Activated CD4-positive, alpha-beta memory T cell treated with anti-CD3 and anti-CD28 coated beads for 36 hours (primary cell): ENCODE measurements at regions not wholly inside any gene's neighbourhood (a gene's known extent, or its start where the extent isn't known, plus 50 kb on each side); places are given as distances from the start of the nearest gene placed in this dataset.

ENCODE experiments used
- CTCF ChIA-PET: fragments of 350-600 bp; sonication (Branson Sonifier 250); formaldehyde crosslinking; loops from one replicate; lab custom pipeline; 2021; ENCODE audit warnings: antibody characterized with exemption, inconsistent platforms; lab: Charles Lee
- POLR2A ChIA-PET: fragments of 350-600 bp; sonication (Branson Sonifier 250); formaldehyde crosslinking; loops from one replicate; lab custom pipeline; 2021; ENCODE audit warnings: antibody characterized with exemption; lab: Charles Lee
- DNase-seq: peaks from one replicate; pipeline ENCODE4 v3.0.0-alpha.2; 2020
- H3K27ac Mint-ChIP-seq: one replicate; pipeline ENCODE4 v1.8.0; 2021; ENCODE audit warnings: mixed read lengths
- H3K27me3 Mint-ChIP-seq: one replicate; pipeline ENCODE4 v1.8.0; 2021; ENCODE audit warnings: mixed read lengths
- H3K36me3 Mint-ChIP-seq: one replicate; pipeline ENCODE4 v1.8.0; 2021; ENCODE audit warnings: mixed read lengths
- H3K4me1 Mint-ChIP-seq: one replicate; pipeline ENCODE4 v1.8.0; 2021; ENCODE audit warnings: low read depth, mixed read lengths
- H3K4me3 Mint-ChIP-seq: one replicate; pipeline ENCODE4 v1.8.0; 2021; ENCODE audit warnings: mild to moderate bottlenecking, mixed read lengths
- H3K9me3 Mint-ChIP-seq: one replicate; pipeline ENCODE4 v1.8.0; 2021; ENCODE audit warnings: mixed read lengths
- intact Hi-C: fragments of 100-400 bp; cut with micrococcal nuclease; formaldehyde crosslinking; loops from one replicate; pipeline ENCODE4 v1.15.1; 2023

DNA sequence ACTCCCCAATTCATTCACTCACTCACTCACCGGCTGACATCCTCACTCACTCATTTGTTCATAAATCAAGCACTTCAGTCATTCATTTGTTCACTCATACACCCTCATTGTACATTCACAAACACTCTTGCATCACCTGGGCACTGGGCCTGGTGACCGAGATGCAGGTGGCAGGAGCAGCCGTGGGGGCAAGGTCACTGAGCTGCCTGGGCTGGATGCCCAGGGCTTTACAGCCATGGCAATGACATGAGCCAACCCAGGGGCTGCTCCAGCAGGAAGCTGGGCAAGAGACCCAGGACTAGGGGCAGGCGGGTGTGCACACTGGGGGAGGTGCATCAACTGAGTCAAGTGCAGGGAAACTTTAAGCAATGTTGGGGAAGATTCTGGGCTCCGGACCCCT, 113.6 kb upstream of the IGSF21 start:
- ChIA-PET CTCF (no interaction called here), POLR2A (no interaction called here)
- Mint-ChIP-seq H3K9me3 (no peaks in the 10 kb centered on the region), H3K27me3 (peaks cover 5% of the 10 kb centered on the region), H3K36me3 (no peaks in the 10 kb centered on the region), H3K27ac (no peak overlapping the region), H3K4me1 (no peaks in the 10 kb centered on the region), H3K4me3 (no peak overlapping the region)
- intact Hi-C loops, result no loop called here
- DNase-seq, result no peak

DNA sequence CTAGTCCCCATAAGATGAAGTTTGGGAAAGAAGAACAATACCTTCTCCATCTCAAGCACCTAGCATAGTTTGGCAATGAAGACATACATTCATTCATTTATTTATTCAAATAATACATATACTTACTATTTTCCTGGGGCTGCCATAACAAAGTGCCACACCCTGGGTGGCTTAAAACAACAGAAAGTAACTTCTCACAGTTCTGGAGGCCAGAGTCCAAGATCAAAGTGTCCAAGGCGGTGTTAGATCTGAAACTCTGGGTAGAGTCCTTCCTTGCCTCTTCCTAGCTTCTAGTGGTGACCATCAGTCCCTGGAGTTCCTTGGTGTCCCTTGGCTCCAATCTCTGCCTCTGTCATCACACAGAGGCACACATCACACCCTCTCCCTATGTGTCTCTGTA, 112.1 kb upstream of the IGSF21 start:
- intact Hi-C loops, result no loop called here
- Mint-ChIP-seq H3K4me1 (no peaks in the 10 kb centered on the region), H3K9me3 (no peaks in the 10 kb centered on the region), H3K36me3 (no peaks in the 10 kb centered on the region), H3K4me3 (no peak overlapping the region), H3K27me3 (peaks cover 5% of the 10 kb centered on the region), H3K27ac (no peak overlapping the region)
- CTCF ChIA-PET, result no interaction called here
- POLR2A ChIA-PET, result no interaction called here
- no peak for DNase-seq

DNA sequence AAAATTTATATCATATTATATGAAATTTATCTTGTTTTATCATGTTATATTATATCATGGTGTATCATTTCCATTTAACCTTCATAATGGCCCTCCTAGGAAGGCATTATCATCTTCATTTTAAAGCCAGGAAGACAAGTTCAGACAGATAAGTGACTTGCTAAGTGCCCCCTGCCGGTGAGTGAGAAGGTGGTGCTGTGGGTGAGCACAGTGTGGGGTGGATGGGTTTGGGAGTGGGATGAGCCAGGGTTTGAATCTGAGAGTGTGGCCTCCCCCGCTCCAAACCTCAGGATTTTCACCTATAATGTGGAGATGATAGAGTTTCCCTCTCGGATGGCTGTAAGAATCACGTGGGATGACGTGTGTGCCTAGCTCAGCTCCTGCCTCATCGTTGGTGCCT, 108.7 kb upstream of the IGSF21 start:
- DNase-seq, result no peak
- Mint-ChIP-seq H3K27ac (no peak overlapping the region), H3K27me3 (peaks cover 7% of the 10 kb centered on the region), H3K36me3 (no peaks in the 10 kb centered on the region), H3K9me3 (no peaks in the 10 kb centered on the region), H3K4me1 (no peaks in the 10 kb centered on the region), H3K4me3 (no peak overlapping the region)
- CTCF ChIA-PET, result no interaction called here
- intact Hi-C loops, result no loop called here
- POLR2A ChIA-PET, result no interaction called here

DNA sequence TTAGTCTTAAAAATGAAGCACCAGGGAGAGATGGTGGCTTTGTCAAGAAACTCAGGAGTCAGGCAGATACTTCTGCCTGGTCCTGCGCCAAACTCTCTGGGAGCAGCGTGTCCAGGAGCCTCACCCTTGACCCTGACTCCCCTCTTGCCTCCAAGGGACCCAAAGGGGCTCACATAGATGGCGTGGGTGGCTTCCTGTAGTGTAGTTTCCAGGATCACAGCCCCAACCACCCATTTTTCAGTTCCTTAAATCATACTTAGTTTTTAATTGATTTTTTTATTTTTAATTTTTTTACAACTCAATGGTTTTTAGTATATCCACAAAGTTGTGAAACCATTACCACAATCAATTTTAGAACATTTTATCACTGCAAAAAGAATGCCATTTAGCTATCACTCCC, 107.7 kb upstream of the IGSF21 start:
- no peak overlapping the region for H3K4me3 Mint-ChIP-seq
- POLR2A ChIA-PET, result no interaction called here
- H3K36me3 Mint-ChIP-seq, result no peaks in the 10 kb centered on the region
- H3K9me3 Mint-ChIP-seq, result no peaks in the 10 kb centered on the region
- no peak for DNase-seq
- intact Hi-C loops, result no loop called here
- CTCF ChIA-PET, result no interaction called here
- no peaks in the 10 kb centered on the region for H3K4me1 Mint-ChIP-seq
- H3K27ac Mint-ChIP-seq, result no peak overlapping the region
- H3K27me3 Mint-ChIP-seq, result peaks cover 7% of the 10 kb centered on the region

DNA sequence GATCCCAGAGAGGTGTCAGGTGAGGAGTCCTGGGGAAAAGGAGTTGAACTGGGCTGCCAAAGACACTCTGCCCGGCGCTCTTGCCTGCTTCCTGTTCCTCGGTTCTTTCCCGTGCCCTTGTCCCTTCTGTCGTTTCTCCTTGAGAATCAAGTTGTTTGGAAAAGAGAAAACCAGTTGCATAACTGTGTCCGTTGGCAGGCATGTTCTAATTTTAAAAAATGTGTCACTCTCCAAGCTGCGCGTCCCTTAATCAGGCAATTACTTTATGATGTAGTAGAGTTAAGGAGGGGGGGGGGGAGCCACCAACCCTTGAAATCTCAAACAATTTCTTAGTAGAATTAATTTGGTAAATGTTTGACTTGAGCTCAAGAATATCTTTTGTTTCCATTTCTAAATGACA, 105.9 kb upstream of the IGSF21 start:
- Mint-ChIP-seq H3K27ac (no peak overlapping the region), H3K27me3 (peaks cover 4% of the 10 kb centered on the region), H3K36me3 (no peaks in the 10 kb centered on the region), H3K4me3 (no peak overlapping the region), H3K9me3 (no peaks in the 10 kb centered on the region), H3K4me1 (no peaks in the 10 kb centered on the region)
- DNase-seq, result no peak
- ChIA-PET POLR2A (no interaction called here), CTCF (no interaction called here)
- intact Hi-C loops, result no loop called here

DNA sequence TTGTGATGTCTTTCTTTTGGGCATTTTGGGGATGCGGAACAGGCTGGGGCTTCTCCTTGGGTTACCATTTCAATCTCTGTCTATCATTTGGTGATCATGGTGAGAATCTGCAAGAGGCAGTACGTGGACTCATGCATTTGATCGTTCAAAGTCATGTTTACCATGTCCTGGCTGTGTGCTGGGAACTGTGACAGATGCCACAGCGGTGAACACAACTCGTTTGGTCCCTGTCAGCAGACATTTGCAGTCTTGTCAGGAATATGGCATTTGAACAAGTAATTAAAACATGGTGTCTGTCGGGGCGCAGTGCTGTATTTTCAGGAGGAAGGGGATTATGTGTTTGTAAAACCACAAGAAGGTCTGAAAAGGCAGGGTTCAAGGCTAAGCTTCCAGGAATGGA, 103.3 kb upstream of the IGSF21 start:
- no peaks in the 10 kb centered on the region for H3K9me3 Mint-ChIP-seq
- CTCF ChIA-PET, result interaction anchor here (1.4 kb wide), 1 partner anchor 97 kb away, joined by 3 read pairs; no protein-coding TSS in a partner anchor
- H3K27me3 Mint-ChIP-seq, result peaks cover 2% of the 10 kb centered on the region
- no peak for DNase-seq
- H3K36me3 Mint-ChIP-seq, result no peaks in the 10 kb centered on the region
- no peak overlapping the region for H3K4me3 Mint-ChIP-seq
- no peaks in the 10 kb centered on the region for H3K4me1 Mint-ChIP-seq
- intact Hi-C loops, result no loop called here
- POLR2A ChIA-PET, result no interaction called here
- no peak overlapping the region for H3K27ac Mint-ChIP-seq

DNA sequence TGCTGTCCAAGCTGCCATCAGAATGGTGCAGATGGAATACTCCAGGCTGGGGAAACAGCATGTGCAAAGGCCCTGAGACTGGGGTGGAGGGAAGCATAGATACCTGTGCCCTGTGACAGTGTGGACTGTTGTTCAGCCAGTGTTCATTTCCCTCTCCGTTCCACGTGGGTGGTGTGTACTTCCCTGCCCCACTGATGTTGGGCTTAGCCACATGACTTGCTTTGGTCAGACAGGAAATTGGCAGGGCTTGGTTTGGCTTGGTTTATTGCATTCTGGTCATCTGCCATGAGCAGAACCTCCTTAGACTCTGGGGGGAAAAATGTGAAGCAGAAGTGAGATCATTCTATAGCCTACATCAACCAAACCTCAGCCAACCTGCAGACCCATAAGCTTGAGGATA, 102.4 kb upstream of the IGSF21 start:
- Mint-ChIP-seq H3K36me3 (no peaks in the 10 kb centered on the region), H3K4me1 (no peaks in the 10 kb centered on the region), H3K27me3 (peaks cover 2% of the 10 kb centered on the region), H3K9me3 (no peaks in the 10 kb centered on the region), H3K4me3 (no peak overlapping the region), H3K27ac (no peak overlapping the region)
- intact Hi-C loops, result no loop called here
- ChIA-PET POLR2A (no interaction called here), CTCF (interaction anchor here (1.4 kb wide), 1 partner anchor 96 kb away, joined by 3 read pairs; no protein-coding TSS in a partner anchor)
- no peak for DNase-seq

DNA sequence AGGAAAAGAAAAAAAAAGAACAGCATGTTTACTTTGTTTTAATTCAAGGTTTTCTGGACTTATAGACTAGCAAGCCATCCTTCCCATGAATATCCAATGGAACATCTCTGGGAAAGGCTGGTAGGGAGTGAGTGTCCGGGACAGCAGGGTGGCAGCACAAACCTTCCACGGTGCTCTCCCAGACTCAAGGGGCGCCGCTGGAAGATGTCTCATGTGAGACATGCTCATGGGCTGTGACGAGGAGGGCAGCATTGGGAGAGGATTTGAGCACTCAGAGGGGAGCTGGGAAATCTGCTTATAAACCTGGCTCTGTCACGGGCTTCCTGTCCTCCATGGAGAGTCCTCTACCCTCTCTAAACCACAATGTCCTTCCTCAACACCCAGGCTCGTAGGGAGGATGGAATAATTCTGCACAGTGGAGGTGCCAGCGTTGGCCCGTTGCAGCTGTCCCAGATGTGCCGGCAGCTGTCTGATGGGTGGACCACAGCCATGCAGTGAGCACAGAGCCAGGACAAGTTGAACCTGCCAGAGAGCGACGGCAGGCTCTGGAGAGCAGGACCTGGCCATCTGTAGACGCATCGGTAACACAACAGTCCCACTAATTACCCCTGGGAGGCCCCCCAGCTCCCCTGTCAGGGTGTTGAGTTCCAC, 100.1 kb upstream of the IGSF21 start:
- ChIA-PET CTCF (no interaction called here), POLR2A (no interaction called here)
- no peak overlapping the region for H3K4me3 Mint-ChIP-seq
- no peak for DNase-seq
- peaks cover 7% of the 10 kb centered on the region for H3K27me3 Mint-ChIP-seq
- H3K4me1 Mint-ChIP-seq, result no peaks in the 10 kb centered on the region
- H3K27ac Mint-ChIP-seq, result no peak overlapping the region
- no peaks in the 10 kb centered on the region for H3K36me3 Mint-ChIP-seq
- H3K9me3 Mint-ChIP-seq, result peaks cover 2% of the 10 kb centered on the region
- intact Hi-C loops, result no loop called here

DNA sequence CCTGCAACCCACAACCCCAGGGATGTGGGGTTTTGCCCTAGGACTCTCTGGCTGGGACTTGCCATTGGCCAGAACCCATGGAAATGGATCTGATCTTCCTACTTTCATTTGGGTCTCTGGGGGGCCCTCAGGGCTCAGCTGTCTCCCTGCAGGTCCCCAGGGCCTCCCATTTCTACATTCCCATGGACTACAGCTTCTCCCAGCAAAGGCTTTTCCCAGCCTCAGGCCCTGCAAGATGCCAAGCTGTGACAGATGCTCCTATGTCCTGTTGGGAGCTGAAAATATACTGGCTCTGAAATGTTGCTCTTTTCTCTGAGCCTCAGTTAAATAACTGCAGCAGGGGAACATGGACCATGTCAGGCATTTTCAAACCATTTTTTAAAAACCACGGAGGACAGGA, 99.5 kb upstream of the IGSF21 start:
- H3K9me3 Mint-ChIP-seq, result peaks cover 2% of the 10 kb centered on the region
- peaks cover 7% of the 10 kb centered on the region for H3K27me3 Mint-ChIP-seq
- CTCF ChIA-PET, result no interaction called here
- POLR2A ChIA-PET, result no interaction called here
- H3K4me3 Mint-ChIP-seq, result no peak overlapping the region
- no peak overlapping the region for H3K27ac Mint-ChIP-seq
- intact Hi-C loops, result no loop called here
- no peaks in the 10 kb centered on the region for H3K36me3 Mint-ChIP-seq
- H3K4me1 Mint-ChIP-seq, result no peaks in the 10 kb centered on the region
- DNase-seq, result no peak

DNA sequence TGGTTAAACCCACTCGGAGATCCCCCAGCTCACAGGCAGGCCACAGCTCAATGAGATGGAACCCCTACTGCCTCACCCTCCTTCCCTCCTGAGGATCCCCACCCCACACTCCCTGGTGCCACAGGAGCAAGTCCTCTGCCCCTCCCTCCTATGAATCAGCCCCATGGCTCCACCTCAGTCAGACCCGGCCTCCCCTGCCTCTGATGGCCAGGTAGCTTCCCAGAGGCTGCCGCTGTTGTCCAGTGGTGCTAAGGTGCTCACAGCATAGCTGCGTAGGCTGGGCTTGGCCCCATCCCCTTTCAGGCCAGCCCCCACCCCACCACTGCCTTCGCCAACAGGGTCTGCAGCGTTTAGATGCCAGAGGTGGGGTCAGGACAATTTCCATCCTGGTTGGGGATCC, 98.5 kb upstream of the IGSF21 start:
- POLR2A ChIA-PET, result no interaction called here

DNA sequence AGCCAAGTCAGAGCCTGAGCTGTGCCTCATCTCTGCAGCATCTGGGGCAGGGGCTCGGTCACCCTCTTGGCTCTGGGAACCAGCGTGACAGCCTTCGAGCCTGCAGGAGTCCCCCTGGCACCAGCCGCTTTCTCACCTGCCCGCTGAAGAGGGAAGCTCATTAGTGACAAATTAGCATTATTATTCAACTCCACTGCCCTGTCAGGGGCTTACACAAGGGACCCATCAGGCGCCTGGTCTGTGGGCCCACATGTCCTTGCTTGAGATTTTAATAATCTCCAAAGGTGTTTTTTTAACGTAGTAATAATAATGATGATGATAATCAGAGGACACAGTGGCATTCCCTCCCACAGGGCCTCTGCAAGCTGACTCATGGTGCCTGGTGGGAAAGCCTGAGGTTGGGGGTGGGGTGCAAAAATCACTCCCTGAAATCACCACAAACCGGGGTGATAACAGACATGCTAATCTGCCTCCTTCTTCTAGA, 98.1 kb upstream of the IGSF21 start:
- no peak overlapping the region for H3K4me3 Mint-ChIP-seq
- H3K27me3 Mint-ChIP-seq, result peaks cover 7% of the 10 kb centered on the region
- DNase-seq, result no peak
- intact Hi-C loops, result no loop called here
- ChIA-PET POLR2A (no interaction called here), CTCF (no interaction called here)
- H3K9me3 Mint-ChIP-seq, result peaks cover 2% of the 10 kb centered on the region
- H3K4me1 Mint-ChIP-seq, result no peaks in the 10 kb centered on the region
- H3K27ac Mint-ChIP-seq, result no peak overlapping the region
- H3K36me3 Mint-ChIP-seq, result no peaks in the 10 kb centered on the region

More for the DNA sequence above, 98.5 kb upstream of the IGSF21 start:
- Mint-ChIP-seq H3K4me3 (no peak overlapping the region), H3K27me3 (peaks cover 7% of the 10 kb centered on the region), H3K4me1 (no peaks in the 10 kb centered on the region), H3K9me3 (peaks cover 2% of the 10 kb centered on the region), H3K27ac (no peak overlapping the region), H3K36me3 (no peaks in the 10 kb centered on the region)
- no peak for DNase-seq
- intact Hi-C loops, result no loop called here
- CTCF ChIA-PET, result no interaction called here

DNA sequence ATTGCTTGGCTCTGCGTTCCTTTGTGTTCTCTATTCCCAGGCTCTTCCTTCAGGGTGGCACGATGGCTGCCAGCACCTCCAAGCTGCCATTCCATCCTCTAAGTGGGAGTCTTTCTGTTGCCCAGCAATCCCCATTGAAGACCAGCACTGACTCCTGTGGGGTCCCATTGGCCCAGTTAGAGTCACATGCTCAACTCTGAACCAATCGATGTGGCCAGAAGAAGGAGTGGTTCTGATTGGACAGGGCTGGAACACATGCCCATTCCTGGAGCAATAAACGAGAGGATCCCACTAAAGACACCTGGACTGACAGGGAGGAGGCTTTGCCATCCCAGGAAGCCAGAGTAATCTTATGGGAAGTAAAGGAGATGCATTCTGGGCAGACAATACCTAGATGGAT, 97.2 kb upstream of the IGSF21 start:
- Mint-ChIP-seq H3K4me3 (no peak overlapping the region), H3K9me3 (peaks cover 2% of the 10 kb centered on the region), H3K36me3 (no peaks in the 10 kb centered on the region), H3K4me1 (no peaks in the 10 kb centered on the region), H3K27me3 (peaks cover 8% of the 10 kb centered on the region), H3K27ac (no peak overlapping the region)
- CTCF ChIA-PET, result no interaction called here
- no peak for DNase-seq
- POLR2A ChIA-PET, result no interaction called here
- intact Hi-C loops, result no loop called here

DNA sequence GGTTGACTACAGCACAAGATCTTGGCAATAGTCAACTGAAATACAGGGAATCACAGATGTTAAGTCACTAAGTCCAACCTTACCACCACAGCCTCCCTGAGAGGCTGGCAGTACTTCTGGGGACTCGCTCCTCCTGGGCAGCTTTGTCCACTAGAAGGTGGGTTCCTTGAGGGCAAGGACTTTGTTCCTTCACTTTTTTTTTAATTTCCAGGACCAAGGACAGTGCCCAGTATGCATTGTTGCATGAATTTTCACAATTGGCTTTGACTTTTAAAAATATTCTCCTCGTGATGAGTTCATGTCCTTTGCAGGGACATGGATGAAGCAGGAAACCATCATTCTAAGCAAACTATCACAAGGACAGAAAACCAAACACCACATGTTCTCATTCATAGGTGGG, 96.7 kb upstream of the IGSF21 start:
- no peak for DNase-seq
- H3K36me3 Mint-ChIP-seq, result no peaks in the 10 kb centered on the region

More for the DNA sequence above, 96.7 kb upstream of the IGSF21 start:
- H3K9me3 Mint-ChIP-seq, result peaks cover 2% of the 10 kb centered on the region
- no peaks in the 10 kb centered on the region for H3K4me1 Mint-ChIP-seq
- H3K27me3 Mint-ChIP-seq, result peaks cover 9% of the 10 kb centered on the region
- ChIA-PET POLR2A (no interaction called here), CTCF (no interaction called here)
- intact Hi-C loops, result no loop called here
- no peak overlapping the region for H3K4me3 Mint-ChIP-seq
- no peak overlapping the region for H3K27ac Mint-ChIP-seq
